ENCODE measurements at regions not wholly inside any gene's neighbourhood (a gene's known extent, or its start where the extent isn't known, plus 50 kb on each side); places are given as distances from the start of the nearest gene placed in this dataset.

DNA sequence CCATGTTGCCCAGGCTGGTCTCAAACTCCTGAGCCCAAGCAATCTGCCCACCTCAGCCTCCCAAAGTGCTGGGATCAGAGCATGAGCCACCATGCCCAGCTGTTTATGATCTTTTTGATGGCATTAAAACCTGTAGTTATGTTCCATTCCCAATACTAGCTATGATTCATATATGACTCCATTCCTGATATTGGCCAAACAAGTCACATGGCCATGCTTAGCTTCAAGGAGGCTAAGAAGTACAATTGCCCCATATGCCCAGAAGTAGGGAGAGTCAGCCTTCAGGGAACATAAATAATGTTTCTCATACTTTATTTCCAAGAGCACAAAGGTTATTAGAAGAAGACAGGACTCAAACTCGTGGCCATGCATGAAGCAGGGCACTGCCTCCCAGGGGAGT lies 132.4 kb upstream of the RAB6C start:
- H3K4me1 ChIP-seq (ENCODE audit: control insufficient read depth in 1 of 2, insufficient read depth in 2 of 2, low read depth in 1 of 2, low read length in 1 of 2) = no peaks in the 10 kb centered on the region
- H4K20me1 ChIP-seq (ENCODE audit: insufficient read depth) = no peaks in the 10 kb centered on the region
- TF ChIP-seq MXI1 (IDR thresholded peaks at IDR 0.05; ENCODE audit: low read depth, low read length) = no peak
- TF ChIP-seq, protein P1, sequence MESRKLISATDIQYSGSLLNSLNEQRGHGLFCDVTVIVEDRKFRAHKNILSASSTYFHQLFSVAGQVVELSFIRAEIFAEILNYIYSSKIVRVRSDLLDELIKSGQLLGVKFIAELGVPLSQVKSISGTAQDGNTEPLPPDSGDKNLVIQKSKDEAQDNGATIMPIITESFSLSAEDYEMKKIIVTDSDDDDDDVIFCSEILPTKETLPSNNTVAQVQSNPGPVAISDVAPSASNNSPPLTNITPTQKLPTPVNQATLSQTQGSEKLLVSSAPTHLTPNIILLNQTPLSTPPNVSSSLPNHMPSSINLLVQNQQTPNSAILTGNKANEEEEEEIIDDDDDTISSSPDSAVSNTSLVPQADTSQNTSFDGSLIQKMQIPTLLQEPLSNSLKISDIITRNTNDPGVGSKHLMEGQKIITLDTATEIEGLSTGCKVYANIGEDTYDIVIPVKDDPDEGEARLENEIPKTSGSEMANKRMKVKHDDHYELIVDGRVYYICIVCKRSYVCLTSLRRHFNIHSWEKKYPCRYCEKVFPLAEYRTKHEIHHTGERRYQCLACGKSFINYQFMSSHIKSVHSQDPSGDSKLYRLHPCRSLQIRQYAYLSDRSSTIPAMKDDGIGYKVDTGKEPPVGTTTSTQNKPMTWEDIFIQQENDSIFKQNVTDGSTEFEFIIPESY (IDR thresholded peaks at IDR 0.05; ENCODE audit: borderline replicate concordance, low read depth) = no peak
- TF ChIP-seq, protein P2, sequence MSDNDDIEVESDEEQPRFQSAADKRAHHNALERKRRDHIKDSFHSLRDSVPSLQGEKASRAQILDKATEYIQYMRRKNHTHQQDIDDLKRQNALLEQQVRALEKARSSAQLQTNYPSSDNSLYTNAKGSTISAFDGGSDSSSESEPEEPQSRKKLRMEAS (IDR thresholded peaks at IDR 0.05; ENCODE audit: low read depth) = no peak
- no peak for TF ChIP-seq SIN3A (IDR thresholded peaks at IDR 0.05; ENCODE audit: borderline replicate concordance, low read depth, low read length)
- TF ChIP-seq EP300 (IDR thresholded peaks at IDR 0.05; ENCODE audit: borderline replicate concordance in 1 of 2, low read depth in 1 of 2, low read length in 1 of 2) = no peak
- TF ChIP-seq NFIC (IDR thresholded peaks at IDR 0.05; ENCODE audit: borderline replicate concordance) = no peak
- TF ChIP-seq MEF2A (IDR thresholded peaks at IDR 0.05; ENCODE audit: borderline replicate concordance, low read depth) = no peak
- no peak for TF ChIP-seq ELF1 (IDR thresholded peaks at IDR 0.05)
- TF ChIP-seq FOXJ3 (CRISPR knock-in tag; IDR thresholded peaks at IDR 0.05) = no peak
- no peak for TF ChIP-seq NRF1 (IDR thresholded peaks at IDR 0.05; ENCODE audit: low read depth, low read length)
- TF ChIP-seq FOXM1 (IDR thresholded peaks at IDR 0.05; ENCODE audit: low read depth) = no peak
- TF ChIP-seq, protein P3, sequence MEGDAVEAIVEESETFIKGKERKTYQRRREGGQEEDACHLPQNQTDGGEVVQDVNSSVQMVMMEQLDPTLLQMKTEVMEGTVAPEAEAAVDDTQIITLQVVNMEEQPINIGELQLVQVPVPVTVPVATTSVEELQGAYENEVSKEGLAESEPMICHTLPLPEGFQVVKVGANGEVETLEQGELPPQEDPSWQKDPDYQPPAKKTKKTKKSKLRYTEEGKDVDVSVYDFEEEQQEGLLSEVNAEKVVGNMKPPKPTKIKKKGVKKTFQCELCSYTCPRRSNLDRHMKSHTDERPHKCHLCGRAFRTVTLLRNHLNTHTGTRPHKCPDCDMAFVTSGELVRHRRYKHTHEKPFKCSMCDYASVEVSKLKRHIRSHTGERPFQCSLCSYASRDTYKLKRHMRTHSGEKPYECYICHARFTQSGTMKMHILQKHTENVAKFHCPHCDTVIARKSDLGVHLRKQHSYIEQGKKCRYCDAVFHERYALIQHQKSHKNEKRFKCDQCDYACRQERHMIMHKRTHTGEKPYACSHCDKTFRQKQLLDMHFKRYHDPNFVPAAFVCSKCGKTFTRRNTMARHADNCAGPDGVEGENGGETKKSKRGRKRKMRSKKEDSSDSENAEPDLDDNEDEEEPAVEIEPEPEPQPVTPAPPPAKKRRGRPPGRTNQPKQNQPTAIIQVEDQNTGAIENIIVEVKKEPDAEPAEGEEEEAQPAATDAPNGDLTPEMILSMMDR (IDR thresholded peaks at IDR 0.05) = no peak
- no peak for TF ChIP-seq FOSL2 (IDR thresholded peaks at IDR 0.05; ENCODE audit: borderline replicate concordance, low read depth)
- TF ChIP-seq, protein P4, sequence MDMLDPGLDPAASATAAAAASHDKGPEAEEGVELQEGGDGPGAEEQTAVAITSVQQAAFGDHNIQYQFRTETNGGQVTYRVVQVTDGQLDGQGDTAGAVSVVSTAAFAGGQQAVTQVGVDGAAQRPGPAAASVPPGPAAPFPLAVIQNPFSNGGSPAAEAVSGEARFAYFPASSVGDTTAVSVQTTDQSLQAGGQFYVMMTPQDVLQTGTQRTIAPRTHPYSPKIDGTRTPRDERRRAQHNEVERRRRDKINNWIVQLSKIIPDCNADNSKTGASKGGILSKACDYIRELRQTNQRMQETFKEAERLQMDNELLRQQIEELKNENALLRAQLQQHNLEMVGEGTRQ (IDR thresholded peaks at IDR 0.05; ENCODE audit: borderline replicate concordance, low read depth, low read length) = no peak
- TF ChIP-seq YY1 (IDR thresholded peaks at IDR 0.05; ENCODE audit: low read depth) = no peak
- DNase-seq = no peak
- no peaks in the 10 kb centered on the region; the same call in 1 of the 2 replicates for H3K27me3 ChIP-seq (ENCODE audit: insufficient read depth)
- H3K4me3 ChIP-seq (ENCODE audit: low read depth in 2 of 2, low read length in 1 of 2) = no peak overlapping the region
- CTCF ChIA-PET = interaction anchor here (1.0 to 1.3 kb wide), 2 partner anchors 10 to 76 kb away, joined by 3 to 6 read pairs; no protein-coding TSS in a partner anchor
- no peaks in the 10 kb centered on the region for H3K79me2 ChIP-seq (ENCODE audit: insufficient read depth)
- POLR2A ChIA-PET = no interaction called here
- H2AFZ ChIP-seq (ENCODE audit: low read depth) = no peak overlapping the region
- H3F3A ChIP-seq (replicated peaks; ENCODE audit: insufficient read depth) = no peaks in the 10 kb centered on the region
- no peaks in the 10 kb centered on the region for H3K9me2 ChIP-seq
- no peak overlapping the region for H3K27ac ChIP-seq (ENCODE audit: low read depth in 2 of 2, low read length in 1 of 2)
- no peak overlapping the region for H3K9ac ChIP-seq
- 0% methylated on average over 1 of the region's 1 CpG for WGBS (ENCODE audit: low lambda C conversion rate)
- H3K9me3 ChIP-seq = no peaks in the 10 kb centered on the region
- H3K4me2 ChIP-seq = no peak overlapping the region
- no peaks in the 10 kb centered on the region for H3K36me3 ChIP-seq (replicated peaks in 1 of 2; ENCODE audit: control insufficient read depth in 1 of 2, insufficient read depth in 2 of 2, low read length in 1 of 2)

Data from SK-N-SH (cell line).